NCI-H748 treated with DMSO at 0.1 percent for 48 hours (cell line): ENCODE measurements at regions not wholly inside any gene's neighbourhood (a gene's known extent, or its start where the extent isn't known, plus 50 kb on each side); places are given as distances from the start of the nearest gene placed in this dataset.
"Not testable (repeated sequence)": the region's sequence is repeated elsewhere in the genome, so short reads cannot be mapped to it uniquely, and the experiment has no call there.

Experiments used
- DNase-seq: peaks from one replicate; lab custom pipeline; 2025; lab: John Stamatoyannopoulos, UW

DNA sequence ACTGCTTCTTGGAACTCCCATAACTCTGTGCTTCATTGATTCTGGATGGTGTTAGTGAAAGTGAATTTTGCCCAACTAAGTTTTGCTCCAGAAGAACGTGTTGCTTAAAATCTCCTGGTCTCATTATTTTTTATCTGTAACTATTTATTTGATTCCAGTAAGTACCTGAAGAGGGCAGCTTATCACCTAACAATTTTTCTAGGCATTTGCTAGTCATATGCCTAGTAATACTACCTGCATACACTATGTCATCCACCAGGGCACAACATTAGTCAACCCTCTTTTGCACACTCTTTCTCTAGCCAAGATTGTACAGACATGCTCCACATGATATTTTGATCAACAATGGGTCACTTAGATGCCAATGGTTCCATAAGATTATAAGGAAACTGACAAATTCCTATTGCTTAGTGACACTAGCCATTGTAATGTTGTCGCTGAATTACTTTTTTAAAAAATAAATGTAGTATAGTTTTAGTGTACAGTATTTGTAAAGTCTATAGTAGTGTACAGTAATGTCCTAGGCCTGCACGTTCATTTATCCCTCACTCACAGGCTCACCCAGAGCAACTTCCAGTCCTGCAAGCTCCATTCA, 499.9 kb upstream of the AADAT start:
- peak; percentile 56 for DNase-seq

DNA sequence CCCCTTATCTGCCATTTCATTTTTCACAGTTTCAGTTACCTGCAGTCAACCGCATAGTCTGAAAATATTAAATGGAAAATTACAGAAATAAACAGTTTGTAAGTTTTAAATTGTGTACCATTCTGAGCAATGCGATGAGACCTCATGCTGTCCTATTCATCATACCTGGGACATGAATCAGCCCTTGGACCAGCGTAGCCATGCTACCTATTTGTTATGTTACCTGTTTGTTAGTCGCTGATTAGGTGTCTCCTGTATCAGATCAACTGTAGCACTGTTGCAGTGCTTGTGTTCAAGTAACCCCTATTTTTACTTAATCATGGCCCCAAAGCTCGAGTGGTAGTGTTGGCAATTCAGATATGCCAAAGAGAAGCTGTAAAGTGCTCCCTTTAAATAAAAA, 492.2 kb upstream of the AADAT start:
- DNase-seq, result no peak

GRCh38 chr4:170581322-170581721, 491.6 kb upstream of the AADAT start:
- no peak for DNase-seq

GRCh38 chr4:170580651-170581050, 490.9 kb upstream of the AADAT start:
- no peak for DNase-seq

- no peak for DNase-seq
Measured at GRCh38 chr4:170538821-170539473, 449.2 kb upstream of the AADAT start.

DNA sequence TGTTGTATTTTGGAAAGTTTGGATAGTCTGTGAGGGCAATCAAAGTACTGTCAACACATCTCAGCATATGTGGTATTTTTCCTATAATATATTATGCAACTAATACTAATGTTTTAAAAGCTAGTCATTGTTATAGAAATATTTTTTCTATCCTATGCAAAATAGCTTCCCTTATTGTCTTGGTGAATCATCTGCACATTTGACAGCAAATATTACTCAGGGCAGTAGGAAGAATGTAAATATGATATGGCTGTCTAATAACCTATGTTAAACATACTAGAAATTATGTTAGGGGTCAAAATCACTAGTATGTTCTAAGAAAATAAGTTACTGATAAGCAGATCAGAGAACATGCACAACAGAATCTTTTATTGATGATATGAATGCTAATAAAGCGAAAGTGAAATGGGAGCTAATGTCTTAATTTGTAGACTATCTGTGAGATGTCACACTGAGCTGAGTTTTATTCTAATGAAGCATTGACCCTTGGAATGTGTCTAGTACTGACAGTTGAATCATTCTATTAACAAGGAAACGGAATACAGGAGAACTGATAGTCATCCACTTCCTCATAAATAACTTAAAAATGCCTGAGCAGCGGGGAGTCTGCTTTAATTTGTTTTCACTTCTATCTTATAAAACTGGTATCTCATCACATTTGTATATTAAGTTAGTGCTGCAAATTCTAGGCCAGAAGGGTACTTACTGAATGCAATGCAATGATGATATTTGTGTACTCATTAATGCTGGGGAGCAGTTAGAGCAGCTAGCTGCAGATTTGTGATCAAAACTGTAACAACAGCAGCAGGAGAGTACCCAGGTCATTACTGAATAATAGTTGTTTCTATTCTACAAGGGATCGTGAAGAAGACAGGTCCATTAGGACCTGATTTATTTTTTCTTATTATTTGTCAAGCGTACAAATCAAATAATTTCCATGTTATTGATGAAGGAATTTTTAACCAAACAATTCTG, 440.3 kb upstream of the AADAT start:
- no peak for DNase-seq

- DNase-seq, result no peak
Measured at GRCh38 chr4:170526471-170526870, 436.7 kb upstream of the AADAT start.

DNA sequence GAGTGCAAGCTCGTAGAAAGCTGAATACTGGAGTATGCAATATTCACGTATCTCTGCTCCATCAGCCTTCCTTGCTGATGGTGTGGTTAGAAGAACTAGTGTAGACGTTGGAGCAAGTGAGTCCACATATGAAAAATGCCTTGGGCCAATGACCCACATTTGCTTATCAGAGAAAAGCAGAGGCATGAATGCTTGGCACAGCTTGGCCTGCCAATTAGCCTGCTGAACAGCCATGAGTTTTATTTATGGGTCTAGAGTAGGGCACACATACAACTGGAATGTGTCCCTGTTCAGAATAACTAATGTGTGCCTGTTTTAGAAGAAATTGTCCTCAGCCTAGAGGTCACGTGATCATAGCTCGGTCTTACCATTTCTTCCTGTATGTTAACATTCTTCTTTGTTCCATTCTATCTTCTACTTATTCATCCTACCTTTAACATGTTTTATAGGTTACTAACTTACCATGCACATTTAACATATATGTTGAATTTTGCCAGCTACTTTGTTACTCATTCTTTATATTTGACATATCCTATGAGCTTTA, 432.7 kb upstream of the AADAT start:
- DNase-seq, result no peak

GRCh38 chr4:170497689-170498088, 407.9 kb upstream of the AADAT start:
- DNase-seq, result no peak

DNA sequence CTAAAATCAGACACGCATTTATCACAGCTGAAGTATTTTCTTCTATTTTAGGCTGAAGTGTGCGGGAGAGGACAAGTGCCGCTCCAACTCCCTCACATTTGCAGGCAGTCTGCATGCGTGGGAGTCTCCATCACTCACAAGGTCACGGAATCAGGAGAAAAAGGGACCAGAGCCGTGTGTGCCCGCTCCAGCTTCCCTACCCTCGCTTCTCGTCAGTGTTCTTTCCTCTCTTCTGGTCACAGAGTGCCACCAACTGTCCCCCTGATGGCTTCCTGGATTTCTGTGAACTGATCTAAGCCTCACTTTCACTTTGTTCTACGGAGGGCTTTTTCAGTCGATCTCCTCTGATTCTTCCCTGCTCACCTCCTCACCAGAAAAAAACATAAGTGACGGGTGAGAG, 407.4 kb upstream of the AADAT start:
- peak; percentile 63 for DNase-seq

GRCh38 chr4:170491981-170492380, 402.2 kb upstream of the AADAT start:
- no peak for DNase-seq

GRCh38 chr4:170476351-170476750, 386.6 kb upstream of the AADAT start:
- no peak for DNase-seq

DNA sequence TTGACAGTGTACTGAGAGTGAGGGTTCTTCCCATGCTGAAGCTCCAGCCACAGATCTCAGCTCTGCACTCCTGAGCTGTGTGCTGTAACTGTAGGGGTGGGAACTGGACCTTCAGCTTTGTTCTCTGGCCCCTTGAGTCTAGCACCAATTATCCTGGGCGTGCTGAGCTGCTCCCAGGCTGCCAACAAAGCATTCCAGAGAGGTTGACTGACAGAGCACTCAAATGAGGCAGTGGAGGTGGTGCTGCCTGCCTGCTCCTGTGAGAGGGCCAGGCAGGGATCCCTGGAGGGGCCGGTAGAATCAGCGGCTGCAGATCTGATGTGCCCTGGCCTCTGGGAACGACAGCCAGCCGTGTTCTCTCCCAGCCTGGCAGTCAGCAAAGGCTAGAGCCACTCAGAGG, 375.7 kb upstream of the AADAT start:
- DNase-seq, result no peak

DNA sequence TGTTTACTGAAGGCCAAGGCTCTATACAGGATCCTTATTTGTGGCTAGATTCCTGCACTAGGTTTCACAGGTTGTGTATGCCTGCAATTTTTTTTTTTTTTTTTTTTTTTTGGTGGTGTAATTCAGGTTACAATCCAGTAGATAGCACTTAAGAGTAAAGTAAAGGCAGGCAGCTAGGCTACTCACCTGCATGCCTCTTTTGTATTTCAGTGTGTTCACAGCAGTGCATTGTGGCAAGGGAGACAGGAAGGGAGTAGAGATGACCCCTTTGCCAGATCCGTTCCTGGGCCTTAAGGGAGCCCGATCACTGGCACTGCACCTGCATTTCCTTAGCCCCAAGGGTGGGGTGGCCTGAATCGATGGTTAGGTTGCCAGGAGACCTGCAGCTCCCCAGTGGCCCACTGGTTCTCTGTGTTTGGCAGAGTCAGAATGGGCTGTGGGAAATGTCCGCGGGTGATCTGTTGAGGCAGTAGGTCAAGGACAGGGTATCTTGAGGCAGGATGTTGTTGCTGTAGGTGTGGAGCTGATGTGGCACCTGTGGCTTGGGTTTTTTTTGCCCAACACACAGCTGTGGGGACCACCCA, 374.9 kb upstream of the AADAT start:
- DNase-seq, result no peak

GRCh38 chr4:170446782-170447181, 357.0 kb upstream of the AADAT start:
- no peak for DNase-seq

DNA sequence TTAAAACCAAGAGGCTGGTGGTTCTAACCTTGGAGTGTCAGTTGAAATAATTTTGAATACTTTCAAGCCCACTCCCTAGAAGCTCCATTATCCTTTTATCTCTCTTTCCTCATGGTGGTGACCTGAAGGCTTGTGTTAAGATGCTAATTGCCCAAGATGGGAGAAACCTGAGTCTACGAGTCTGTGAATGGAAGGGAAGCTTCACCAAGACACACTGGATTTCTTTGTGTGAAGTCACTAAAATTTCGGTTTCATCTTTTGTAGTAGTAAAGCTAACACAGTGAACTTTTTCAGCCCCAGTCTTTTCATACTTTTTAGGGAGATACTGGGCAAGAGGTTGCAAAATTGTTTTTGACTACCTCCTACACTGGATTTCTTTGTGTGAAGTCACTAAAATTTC, 351.4 kb upstream of the AADAT start:
- not testable (repeated sequence) for DNase-seq

DNA sequence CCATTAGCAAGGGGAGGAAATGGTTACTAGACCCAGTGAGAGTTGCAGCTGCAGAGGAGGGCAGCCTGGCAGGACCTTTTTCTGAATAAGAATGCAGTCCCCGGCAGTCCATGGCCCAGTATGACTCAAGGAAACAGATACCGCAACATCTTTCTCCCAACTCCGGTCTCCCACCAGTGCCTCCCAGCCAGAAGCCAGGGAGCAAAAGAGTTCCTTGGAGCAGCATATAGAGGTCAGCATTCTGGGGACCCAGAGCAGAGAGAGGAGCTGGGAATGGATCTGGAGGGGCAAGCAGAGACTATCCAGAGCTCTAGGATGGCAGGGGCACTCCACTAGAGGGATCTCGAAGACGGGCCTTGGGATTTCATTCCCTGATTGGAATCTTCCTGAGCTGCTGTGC, 339.2 kb upstream of the AADAT start:
- DNase-seq, result no peak

- no peak for DNase-seq
Measured at GRCh38 chr4:170425521-170426143, 335.9 kb upstream of the AADAT start.

- DNase-seq, result no peak
Measured at GRCh38 chr4:170425040-170425439, 335.3 kb upstream of the AADAT start.

GRCh38 chr4:170423137-170423536, 333.4 kb upstream of the AADAT start:
- DNase-seq, result no peak

GRCh38 chr4:170420255-170420693, 330.5 kb upstream of the AADAT start:
- no peak for DNase-seq

GRCh38 chr4:170414961-170415360, 325.2 kb upstream of the AADAT start:
- DNase-seq, result no peak
